Adrenal gland (tissue), 9 donors: ENCODE measurements at regions not wholly inside any gene's neighbourhood (a gene's known extent, or its start where the extent isn't known, plus 50 kb on each side); places are given as distances from the start of the nearest gene placed in this dataset.

Experiments used
- DNase-seq, 7 donors: peaks; one replicate each; pipeline ENCODE4 v3.0.0-alpha.2; 2019 to 2020
- H3K27ac ChIP-seq, 5 donors: fragments of 200-600 bp; sonication (generic) in 4 of 5; 1 replicate in 3 of 5; 2 replicates in 2 of 5; pipeline versions ENCODE4 v1.5.1 to v1.8.0; 2016 to 2020; ENCODE audit warnings: mild to moderate bottlenecking in 1 of 5
- H3K27me3 ChIP-seq: fragments of 200-600 bp; 2 replicates; pipeline ENCODE4 v1.8.0; 2021
- H3K36me3 ChIP-seq, 2 donors: fragments of 200-600 bp; replicated peaks in 1 of 2; 1 replicate in 1 of 2; 2 replicates in 1 of 2; pipeline versions ENCODE4 v1.5.1 to v1.8.0; 2018 to 2022
- H3K4me1 ChIP-seq, 2 donors: fragments of 200-600 bp; replicated peaks in 1 of 2; 1 replicate in 1 of 2; 2 replicates in 1 of 2; pipeline versions ENCODE4 v1.5.1 to v1.8.0; 2018 to 2021
- H3K4me3 ChIP-seq, 4 donors: fragments of 200-600 bp; sonication (generic) in 3 of 4; one replicate each; pipeline ENCODE4 v1.5.1; 2016 to 2018
- H3K9me3 ChIP-seq, 3 donors: fragments of 200-600 bp; sonication (generic) in 1 of 3; replicated peaks in 1 of 3; 1 replicate in 2 of 3; 2 replicates in 1 of 3; pipeline versions ENCODE4 v1.5.1 to v1.8.0; 2016 to 2021
- CTCF ChIP-seq, 6 experiments: fragments of 450-650 bp in 4 of 6; fragments of 200-600 bp in 2 of 6; sonication (generic) in 1 of 6; IDR thresholded peaks; 1 replicate in 5 of 6; 2 replicates in 1 of 6; pipeline versions ENCODE4 v1.5.1 to v1.8.0; 2016 to 2021; ENCODE audit warnings: antibody characterized with exemption in 6 of 6, mild to moderate bottlenecking in 2 of 6, moderate library complexity in 1 of 6
- POLR2A ChIP-seq, 2 donors: fragments of 450-650 bp; IDR thresholded peaks; one replicate each; pipeline ENCODE4 v1.6.1; 2017; ENCODE audit warnings: antibody characterized with exemption in 2 of 2, mild to moderate bottlenecking in 2 of 2, moderate library complexity in 1 of 2
- WGBS, 4 donors: extraction: QIAGEN DNeasy Blood & Tissue Kit in 2 of 4; methylation state at CpG; one replicate each; pipeline versions ENCODE4 v1.1.5 to v1.1.7; 2013 to 2017; 5-methylcytosine and 5-hydroxymethylcytosine counted together
- intact Hi-C, 2 donors: fragments of 100-400 bp; cut with DNase I; formaldehyde crosslinking; loops; one replicate each; pipeline versions ENCODE4 v1.14.1 to v1.15.0; 2022 to 2023
- donor health status: healthy with polysubstance abuse.
- donor health status: Bipolar disorder and iron deficiency.
- donor health status: DM: yes; HTN: yes; CAD: no.
- donor health status: DM: no; HTN: no; CAD: no.
- donor health status: DM: no; HTN: no; CAD: no.

GRCh38 chr1:195045072-195045471 is 1563.2 kb downstream of the KCNT2 start:
- Histone ChIP-seq H3K4me1 (no peaks in the 10 kb centered on the region), H3K27me3 (no peaks in the 10 kb centered on the region), H3K4me3 (no peak overlapping the region), H3K36me3 (no peaks in the 10 kb centered on the region), H3K27ac (no peak overlapping the region), H3K9me3 (no peaks in the 10 kb centered on the region)
- no peak for DNase-seq
- no peak for TF ChIP-seq CTCF (IDR thresholded peaks at IDR 0.05)
- TF ChIP-seq POLR2A (IDR thresholded peaks at IDR 0.05) = no peak
- WGBS, 4 donors = 79 to 86% (median 82%) methylated on average over 2 of the region's 2 CpGs
- intact Hi-C loops = no loop called here

DNA sequence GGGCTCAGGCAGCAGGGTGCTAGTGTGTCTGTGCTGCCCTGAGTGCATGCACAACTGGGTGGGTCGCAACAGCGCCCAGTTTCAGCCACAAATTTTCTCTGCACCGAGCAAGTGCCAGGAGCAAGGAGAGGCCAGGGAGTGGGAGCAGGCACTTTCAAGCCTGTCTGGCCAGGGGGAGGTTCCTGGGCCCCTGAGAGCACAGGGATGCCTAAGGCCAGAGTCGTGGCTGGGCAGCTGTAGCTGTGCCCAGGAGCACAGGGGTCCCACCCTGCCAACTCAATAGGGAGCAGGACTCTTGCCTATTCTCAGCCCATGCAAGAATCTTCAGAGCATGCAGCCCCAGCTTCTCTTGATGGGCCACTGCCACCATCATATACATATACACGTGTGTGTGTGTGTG is 1577.4 kb downstream of the KCNT2 start:
- intact Hi-C loops = no loop called here
- Histone ChIP-seq H3K4me1 (no peaks in the 10 kb centered on the region), H3K27me3 (no peaks in the 10 kb centered on the region), H3K27ac (no peak overlapping the region), H3K4me3 (no peak overlapping the region), H3K36me3 (no peaks in the 10 kb centered on the region), H3K9me3 (peaks cover 0 to under 1% (median 0%) of the 10 kb centered on the region in 3 donors)
- TF ChIP-seq CTCF (IDR thresholded peaks at IDR 0.05) (no peak), POLR2A (IDR thresholded peaks at IDR 0.05) (no peak)
- no peak for DNase-seq
- 82 to 88% (median 85%) methylated on average over 2 to 5 of the region's 5 CpGs for WGBS, 4 donors

GRCh38 chr1:195026792-195027191 is 1581.4 kb downstream of the KCNT2 start:
- H3K36me3 ChIP-seq = no peaks in the 10 kb centered on the region
- no peak overlapping the region for H3K4me3 ChIP-seq
- no peak overlapping the region for H3K27ac ChIP-seq
- 66 to 83% (median 79%) methylated on average over 6 of the region's 6 CpGs for WGBS, 4 donors
- DNase-seq = no peak
- intact Hi-C loops = no loop called here
- TF ChIP-seq POLR2A (IDR thresholded peaks at IDR 0.05) (no peak), CTCF (IDR thresholded peaks at IDR 0.05) (no peak)
- no peaks in the 10 kb centered on the region for H3K9me3 ChIP-seq
- H3K4me1 ChIP-seq = no peaks in the 10 kb centered on the region
- no peaks in the 10 kb centered on the region for H3K27me3 ChIP-seq

- intact Hi-C loops = no loop called here
- no peaks in the 10 kb centered on the region for H3K4me1 ChIP-seq
These were observed 1588.9 kb downstream of the KCNT2 start for GRCh38 chr1:195019385-195019784.

More at GRCh38 chr1:195019385-195019784, 1588.9 kb downstream of the KCNT2 start:
- TF ChIP-seq CTCF (IDR thresholded peaks at IDR 0.05) = no peak
- TF ChIP-seq POLR2A (IDR thresholded peaks at IDR 0.05) = no peak
- H3K4me3 ChIP-seq = no peak overlapping the region
- DNase-seq = no peak
- H3K27ac ChIP-seq = no peak overlapping the region
- H3K36me3 ChIP-seq = no peaks in the 10 kb centered on the region
- 65 to 75% (median 67%) methylated on average over 1 of the region's 1 CpG for WGBS, 4 donors
- no peaks in the 10 kb centered on the region for H3K9me3 ChIP-seq
- no peaks in the 10 kb centered on the region for H3K27me3 ChIP-seq
